HG03139 (cell line): ENCODE measurements at regions not wholly inside any gene's neighbourhood (a gene's known extent, or its start where the extent isn't known, plus 50 kb on each side); places are given as distances from the start of the nearest gene placed in this dataset.

Source experiments
- ATAC-seq: cut with Tn5 transposase; IDR thresholded peaks from one replicate; pipeline ENCODE4 v1.9.1; 2021; ENCODE audit not compliant: unreplicated experiment

DNA sequence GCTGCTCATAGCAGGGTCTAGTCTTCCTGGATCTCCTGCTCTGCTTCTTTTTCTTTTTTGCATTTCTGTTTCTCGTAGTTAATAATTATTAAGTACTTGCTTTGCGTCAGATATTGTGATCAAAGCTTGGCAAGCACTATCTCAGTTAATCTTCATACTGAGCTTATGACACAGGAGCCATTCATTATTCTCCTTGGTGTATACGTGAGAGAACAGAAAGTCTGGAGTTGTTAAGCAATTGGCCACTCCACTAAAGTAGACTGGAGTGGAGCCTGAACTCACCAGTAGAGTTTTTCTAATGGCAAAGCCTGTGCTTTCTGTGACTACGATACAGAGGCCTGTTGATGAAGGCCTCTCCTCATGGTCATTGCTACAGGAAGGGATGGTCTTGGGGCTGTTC is 285.9 kb downstream of the RFC3 start:
- no peak for ATAC-seq

DNA sequence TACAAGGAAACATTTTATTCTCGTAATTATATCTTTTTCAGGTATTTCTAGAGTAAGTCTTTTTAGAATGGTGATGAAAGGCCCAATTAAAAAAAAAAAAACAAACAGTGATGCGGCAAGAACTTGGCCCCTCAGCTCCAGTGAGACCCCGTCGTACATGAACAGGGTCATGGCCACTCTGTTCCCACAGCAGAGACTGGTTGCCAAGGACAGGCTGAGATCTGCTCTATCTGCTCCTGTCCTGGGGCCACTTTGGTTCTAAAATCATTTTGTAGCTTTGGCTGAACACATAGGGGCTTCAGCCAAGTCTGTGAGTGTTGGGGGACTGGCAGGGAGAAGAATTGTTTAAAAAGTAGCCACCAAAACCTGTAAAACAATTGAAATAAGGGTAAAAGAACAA is 286.9 kb downstream of the RFC3 start:
- ATAC-seq, result no peak

DNA sequence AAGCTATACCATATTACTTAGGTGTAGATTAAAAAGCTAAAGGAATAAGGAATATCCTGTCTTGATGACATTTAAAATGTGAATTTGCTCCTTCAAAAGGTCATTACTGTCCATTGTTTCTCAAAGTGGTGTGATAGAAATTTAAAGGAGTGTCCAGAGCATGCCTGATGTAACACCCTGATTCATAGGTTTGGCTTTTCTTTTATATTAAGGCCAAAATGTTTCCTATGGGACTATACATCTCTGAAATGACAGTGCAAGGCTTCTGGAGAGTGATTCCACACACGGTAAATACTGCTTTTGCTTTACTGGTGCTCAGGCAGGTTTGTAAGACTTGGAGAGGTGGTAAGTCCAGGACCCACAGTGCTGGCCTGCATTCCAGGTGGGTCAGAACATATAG is 289.9 kb downstream of the RFC3 start:
- ATAC-seq, result no peak

DNA sequence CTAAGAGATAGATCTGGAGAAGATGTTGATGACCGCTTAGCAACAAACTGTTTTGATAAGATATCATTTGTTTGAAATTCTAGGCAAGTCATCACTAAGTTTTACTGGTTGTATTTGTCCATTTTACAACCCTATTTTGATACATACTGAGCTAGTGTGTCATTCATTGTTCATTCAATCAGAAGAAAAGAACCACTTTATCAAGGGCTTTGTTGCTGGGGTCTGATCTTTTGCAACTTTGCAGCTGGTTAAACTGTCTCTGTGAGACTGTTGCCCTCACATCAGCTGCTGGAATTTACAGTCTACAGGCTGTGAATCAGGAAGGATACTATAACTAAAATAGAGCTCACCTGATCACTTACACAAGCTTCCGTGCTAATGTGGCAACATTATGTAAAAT is 290.5 kb downstream of the RFC3 start:
- no peak for ATAC-seq

DNA sequence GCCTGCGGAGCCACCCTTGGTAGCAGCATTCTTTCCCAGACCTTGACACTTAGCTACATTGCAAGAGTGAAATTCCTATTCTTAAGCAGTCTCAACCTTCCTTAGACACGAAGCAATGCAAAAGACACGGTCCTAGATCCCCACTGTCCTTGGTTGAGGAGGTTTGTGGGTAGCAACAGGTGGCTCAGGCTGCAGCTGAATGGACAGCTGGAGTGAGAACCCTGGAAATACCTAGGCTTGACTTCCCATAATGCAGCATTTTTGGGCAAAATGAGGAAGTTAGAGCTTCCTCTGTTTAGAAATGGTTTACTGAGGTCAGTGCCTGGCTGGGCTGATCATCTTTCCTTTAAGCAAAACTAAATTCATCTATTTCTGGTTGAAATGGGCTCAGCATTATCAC is 296.6 kb downstream of the RFC3 start:
- no peak for ATAC-seq

DNA sequence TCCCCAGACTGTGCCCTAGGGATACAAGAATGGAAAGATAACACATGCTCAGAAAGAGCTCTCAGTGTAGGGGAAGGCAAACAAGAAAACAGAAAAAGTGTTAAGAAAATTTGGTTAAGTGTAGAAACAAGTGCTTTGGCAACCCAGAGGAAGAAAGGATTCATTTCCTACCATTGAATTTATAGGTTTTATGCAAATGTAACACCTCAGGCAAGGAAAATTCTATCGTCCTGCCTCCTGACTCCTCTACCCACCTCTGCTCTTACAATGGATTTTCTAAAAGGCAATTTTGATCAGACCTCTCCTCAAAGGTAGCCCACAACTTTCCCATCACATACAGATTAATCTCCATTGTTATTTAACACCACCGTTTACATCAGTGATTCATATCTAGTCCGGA is 298.7 kb downstream of the RFC3 start:
- ATAC-seq, result no peak

DNA sequence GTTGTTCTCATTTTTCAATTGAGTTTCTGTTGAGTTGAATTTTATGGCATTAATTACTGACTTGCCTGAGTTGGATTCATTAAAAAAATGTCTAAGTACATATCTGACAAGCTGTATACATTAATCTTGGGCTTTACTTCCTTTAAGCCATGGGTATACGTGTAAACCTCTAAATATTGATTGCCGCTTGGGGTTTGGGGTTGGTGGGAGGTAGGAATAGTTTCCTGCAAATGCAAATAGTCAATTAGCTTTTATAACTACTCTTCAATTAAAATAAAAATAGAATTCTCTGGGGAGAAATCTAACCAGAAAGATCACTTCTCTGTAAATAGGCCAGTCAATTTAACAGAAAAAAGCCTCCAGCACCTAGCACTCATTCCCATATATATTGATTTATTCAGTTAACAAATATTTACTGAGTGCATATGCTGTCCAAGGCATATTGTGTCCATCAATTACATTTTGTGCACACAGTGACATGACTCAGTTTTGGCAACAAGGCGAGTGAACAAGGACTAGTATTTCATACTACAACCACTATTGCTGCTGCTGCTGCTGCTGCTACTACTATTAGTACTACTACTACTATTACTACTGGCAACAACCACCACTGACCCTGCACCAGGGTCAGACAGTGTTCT is 306.8 kb downstream of the RFC3 start:
- ATAC-seq, result no peak

DNA sequence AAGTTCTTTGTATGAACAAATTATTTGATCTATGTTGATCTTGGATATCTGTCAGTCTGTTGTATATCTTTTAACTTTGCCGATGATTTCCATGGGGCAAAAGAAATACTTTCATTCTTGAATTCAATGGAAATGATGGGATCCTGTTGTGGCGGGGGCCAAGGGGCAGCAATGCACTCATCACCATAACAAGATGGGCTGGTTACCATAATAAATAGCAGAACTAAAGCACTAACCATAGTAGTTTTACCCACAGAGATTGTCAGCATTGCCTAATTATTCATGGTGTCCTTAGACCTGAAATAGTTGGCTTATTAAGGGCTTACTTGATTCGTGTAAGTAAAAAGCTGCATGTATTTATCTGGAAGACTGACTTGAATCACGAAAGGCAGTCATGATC is 309.6 kb downstream of the RFC3 start:
- no peak for ATAC-seq

DNA sequence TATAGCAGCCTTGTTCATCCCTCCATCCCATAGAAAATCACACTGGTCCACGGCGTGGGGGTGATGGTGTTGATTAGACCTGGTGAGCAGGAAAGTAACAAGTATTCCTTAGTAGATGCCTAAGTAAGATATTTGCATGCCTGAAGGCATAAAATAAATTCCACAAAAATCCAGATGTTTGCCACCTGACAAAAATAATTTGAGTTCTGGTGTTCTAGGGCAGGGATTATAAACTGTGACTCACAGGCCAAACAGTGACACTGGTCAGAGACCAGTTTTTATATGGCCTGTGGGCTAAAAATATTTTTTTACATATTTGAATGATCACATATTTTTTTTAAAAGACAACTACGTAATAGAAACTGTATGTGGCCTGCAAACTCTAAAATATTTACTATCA is 310.7 kb downstream of the RFC3 start:
- ATAC-seq, result no peak

DNA sequence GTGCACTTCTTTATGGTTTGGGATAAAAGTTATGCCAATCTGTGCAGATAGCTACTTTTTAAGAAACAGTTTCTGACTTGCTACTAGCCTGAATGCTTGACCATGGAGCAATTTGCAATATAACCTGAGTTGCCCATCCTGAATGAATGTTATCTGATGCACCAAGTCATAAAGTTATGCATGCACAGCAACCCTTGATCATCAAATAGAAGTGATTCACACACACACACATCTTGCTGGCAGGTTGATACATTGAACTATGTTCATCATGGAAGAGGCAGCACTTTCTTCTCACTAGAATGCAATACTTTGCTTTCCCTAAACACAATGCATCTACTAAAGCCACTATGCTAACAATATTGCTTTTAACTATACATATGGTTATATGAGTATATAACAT is 311.5 kb downstream of the RFC3 start:
- ATAC-seq, result no peak

DNA sequence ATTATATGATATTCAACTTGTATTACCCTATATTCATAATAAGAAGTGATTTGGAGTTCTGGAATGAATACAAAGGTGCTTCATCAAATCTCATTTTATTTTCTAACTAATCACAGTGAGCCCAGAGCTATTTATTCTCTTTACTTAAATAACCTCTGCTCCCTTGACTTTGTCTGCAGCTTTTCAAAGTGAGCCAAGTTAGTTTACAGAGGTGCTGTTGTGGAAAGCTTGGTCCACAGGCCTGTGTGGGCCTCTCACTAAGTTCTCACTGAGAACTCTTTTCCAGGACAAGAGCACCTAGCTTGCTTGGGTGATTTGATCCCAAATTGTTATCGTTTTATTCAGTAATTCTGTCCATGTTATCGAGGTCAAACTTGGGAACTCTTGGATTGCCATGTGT is 319.3 kb downstream of the RFC3 start:
- no peak for ATAC-seq

DNA sequence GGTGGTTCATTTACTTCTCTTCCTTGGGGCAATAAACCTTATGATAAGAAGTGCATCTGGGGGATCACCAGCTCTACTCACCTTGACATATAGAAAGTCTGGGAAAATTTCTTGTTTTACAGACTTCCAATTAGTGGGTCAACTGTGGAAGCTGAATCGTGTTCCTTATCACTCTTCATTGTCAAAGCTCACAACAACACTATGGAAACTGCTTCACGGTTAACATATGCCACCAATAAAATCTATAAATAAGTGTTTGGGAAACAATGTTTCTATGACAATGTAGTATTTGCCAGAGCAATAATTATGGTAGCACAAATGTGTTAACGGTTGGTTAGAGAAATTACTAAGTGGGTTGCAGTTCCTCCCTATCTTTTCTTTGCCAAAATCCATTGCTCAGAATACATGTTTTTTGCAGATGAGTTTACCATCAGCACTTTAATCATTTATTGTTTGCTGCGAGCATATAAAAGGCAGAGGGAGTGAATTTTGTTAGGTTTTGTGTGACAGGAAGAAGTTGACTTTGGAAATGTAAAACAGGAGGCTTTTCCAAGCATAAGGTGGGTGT is 321.8 kb downstream of the RFC3 start:
- no peak for ATAC-seq

DNA sequence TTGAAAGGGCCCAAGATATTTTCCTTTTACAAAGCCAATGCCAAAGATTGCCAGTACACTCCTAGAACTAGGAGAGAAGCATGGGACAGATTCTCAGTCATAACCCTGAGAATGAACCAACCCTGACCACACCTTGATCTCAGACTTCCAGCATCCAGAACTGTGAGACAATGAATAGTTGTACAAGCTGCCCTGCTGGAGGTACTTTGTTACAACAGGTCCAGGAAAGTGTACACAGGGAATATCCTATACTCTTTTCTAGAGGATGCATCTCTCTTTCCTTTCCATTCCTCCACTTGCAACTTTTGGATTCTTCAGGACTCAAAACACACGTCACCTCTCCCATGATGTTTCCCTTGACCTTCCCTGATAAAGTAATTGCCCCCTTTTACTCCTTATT is 325.7 kb downstream of the RFC3 start:
- ATAC-seq, result no peak

DNA sequence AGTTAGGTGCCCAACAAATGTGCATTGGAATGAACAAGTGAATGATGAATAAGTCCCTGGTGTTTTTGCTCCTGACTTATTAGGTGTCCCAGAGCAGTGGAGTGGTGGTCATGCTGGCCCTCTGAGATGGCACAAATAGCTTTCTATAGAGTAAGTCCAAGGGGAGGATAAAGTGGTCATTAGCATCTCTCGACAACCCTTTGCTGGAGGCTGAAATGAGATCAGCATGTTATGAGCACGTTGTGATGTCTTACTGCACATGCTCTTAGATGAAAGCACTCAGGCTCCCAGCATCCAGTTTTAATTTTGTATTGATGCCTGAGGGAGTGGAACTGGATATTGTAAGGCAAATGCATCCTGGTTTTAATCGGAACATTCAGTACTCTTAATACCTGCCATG is 326.2 kb downstream of the RFC3 start:
- ATAC-seq, result no peak

DNA sequence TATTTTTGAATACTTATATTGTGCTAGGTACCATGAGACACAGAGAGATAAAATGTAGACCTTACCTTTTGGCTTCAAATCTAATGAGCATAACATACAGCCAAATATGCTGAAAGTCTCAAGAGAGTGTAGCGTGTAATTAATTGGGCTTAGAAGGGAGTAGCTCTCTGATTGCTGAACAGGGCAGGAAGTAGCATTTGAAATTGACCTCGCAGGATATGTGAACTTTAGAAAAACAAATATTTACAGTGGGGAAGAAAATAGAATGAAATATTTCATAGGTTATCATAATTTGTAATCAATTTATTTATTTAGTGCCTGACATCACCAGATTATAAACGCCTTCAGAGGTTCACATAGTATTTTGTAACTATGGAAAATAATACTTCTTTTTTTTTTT is 327.1 kb downstream of the RFC3 start:
- ATAC-seq, result no peak

DNA sequence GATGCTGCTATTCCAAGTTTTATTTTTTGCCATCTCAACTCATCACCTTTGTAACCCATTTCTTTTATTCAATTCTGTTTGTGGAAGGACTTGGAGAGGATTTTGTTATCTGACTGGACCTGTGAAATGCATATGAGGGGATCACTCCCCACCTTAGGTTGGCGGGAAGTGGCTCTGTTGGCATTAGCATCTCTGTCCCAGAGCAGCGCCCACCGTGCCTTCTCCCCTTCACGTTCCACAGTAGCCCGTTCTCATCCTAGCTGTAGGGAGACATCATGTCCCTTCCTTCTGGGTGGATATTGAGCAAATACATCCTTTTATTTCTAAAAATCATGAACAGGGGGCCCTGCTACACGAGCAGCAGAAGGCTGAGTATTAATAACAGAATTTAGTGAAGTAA is 330.4 kb downstream of the RFC3 start:
- ATAC-seq, result no peak

DNA sequence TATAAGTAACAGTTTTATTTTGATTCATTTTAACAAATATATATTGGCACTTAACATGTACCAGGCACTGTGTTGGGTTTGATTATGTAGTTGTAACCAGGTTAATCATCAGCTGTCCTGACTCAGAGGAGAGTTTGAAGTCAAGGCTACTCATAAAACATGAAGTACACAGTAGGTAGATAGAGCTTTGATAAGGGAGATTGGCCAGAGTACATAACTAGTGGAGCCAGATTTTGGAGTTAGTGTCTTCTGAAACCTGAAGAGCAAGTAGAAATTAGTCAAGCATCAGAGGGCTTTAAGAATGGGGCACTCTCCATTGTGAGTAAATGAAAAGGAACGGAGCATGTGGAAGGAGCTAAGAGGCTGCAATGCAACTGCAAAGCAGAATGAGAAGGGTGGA is 333.9 kb downstream of the RFC3 start:
- no peak for ATAC-seq

DNA sequence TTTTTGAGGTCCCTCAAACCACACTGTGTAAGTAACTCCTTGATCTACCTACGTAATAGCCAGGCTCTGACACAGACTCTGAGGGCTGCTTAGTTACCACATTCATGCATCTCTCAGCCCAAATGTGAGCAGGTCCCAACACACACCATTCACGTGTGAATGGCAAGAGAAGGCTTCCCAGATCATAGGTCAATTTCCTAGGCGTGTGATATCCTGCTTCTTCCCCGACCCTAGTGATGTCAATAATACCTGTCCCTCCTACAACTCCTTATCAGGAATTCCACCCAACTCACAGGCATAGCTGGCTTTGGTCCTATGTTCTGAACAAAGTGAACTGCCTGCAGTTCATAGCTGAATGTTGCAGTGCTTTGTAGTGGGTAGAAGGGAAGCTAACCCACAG is 334.5 kb downstream of the RFC3 start:
- ATAC-seq, result no peak

DNA sequence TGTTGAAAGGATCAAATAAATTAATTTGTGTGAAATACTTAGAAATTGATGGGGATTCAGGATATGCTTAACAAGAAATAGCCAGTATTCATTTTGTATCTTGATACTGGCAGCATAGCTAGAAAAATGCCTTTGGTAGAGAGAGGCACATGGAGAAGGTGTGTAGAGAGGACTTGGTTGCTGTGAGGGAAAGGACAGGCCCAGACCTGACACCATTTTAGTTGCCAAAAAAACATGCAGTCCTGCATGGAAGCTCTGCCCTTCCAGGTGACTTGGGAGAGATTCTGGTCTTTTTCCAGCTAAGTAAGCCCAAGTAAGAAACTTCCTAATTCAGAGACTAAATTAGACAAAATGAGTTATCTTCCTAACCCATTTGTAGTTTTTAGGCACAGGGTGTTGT is 335.0 kb downstream of the RFC3 start:
- no peak for ATAC-seq

DNA sequence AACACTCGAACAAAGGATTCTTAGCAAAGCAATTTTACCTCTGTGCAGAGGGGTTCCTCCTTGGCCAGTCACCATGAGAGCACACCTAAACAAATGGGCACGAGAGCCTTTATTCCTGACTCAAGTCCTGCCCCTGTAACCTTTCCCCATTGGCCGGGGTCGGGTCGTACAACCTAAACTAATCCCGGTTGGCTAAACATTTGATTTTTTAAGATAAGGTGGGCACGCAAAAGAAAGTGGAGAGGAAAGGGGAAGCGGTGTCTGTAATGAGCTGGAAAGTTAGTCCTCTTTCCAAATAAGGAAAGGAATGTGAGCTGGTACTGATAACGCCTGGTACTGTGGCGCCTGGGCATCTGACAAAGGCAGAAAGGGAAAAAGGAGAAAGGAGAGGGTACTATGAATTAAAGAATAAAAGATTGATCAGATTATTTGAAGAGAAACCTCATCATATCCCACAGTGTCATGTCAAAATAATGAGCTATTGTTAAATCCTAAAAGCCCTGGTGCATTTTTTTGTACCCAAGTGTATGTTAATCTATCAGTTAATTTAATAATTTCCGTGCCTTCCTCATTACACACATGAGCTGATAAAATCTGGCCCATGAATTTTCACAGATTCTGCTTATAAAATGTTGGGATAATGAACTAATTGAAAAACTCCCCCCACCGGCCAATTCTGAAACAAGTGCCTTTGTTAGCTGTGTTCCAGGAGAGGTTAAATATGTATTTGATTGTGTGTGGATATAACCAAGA is 335.7 kb downstream of the RFC3 start:
- no peak for ATAC-seq

DNA sequence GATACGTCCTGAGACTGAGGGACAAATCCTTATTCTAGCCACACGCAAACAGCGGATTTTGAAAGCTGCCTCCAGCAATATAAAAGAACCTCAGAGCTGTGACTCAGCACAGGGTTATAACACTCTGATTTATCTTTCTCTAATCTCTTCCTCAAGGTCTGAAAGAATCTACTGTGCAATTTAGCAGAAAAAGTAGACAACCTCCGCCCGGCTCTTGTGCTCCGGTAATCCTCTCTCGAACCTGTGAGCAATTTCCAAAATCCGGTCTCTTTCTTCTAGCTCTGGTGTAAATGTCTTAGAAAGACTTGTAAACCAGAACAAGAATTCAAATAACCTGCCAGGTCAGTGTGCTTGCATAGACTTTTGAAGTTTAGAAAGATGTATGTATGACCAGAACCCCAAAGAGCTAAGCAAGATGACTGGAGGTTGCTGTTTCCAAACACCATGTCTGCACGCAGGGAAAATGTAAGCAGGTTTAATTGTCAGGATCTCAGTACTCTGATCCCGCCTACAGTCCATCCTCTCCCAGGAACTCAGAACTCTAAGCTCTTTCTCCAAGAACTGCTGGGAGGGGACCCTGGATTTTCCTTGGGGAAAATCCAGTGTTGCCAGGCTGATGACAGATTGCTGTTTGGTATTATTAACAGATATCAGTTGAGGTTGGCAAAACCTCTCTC is 338.1 kb downstream of the RFC3 start:
- no peak for ATAC-seq

DNA sequence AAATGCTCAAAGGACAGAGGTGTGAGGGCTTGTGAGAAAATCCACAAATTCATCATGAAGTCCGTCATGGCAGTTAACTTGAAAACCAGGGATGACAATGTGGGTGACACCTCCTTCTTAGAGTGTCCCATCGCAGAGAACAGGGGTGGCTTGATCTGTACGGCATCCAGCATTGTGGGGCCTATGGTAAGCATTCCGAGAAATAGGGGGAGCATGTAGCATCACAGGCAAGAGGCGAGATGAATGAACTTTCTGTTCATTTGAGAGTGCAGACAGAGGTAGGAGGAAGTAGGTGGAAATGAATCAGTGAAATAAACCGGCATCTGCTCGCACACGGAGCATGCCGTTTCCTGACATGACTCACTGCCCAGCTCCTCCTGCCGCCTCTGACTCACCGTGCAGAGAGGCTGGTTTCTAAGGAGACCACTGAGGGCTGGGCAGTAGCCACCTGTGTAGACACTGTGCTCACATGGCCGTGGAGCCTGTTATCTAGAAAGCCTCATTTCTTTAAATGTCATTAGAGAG is 339.0 kb downstream of the RFC3 start:
- peak; percentile 99 for ATAC-seq
